ENCODE measurements at regions not wholly inside any gene's neighbourhood (a gene's known extent, or its start where the extent isn't known, plus 50 kb on each side); places are given as distances from the start of the nearest gene placed in this dataset.

GRCh38 chr16:51801635-51802034, 650.6 kb upstream of the SALL1 start:
- Histone ChIP-seq H3K4me3 (ENCODE audit: low read depth, low read length) (no peak overlapping the region), H3K36me3 (ENCODE audit: control insufficient read depth, insufficient read depth, low read length) (no peaks in the 10 kb centered on the region), H3K27me3 (ENCODE audit: control insufficient read depth, insufficient read depth, low read length) (no peaks in the 10 kb centered on the region), H3K9ac (ENCODE audit: low read depth, low read length) (no peak overlapping the region), H3K4me1 (ENCODE audit: control insufficient read depth, insufficient read depth, low read length) (no peaks in the 10 kb centered on the region), H3K9me3 (ENCODE audit: control insufficient read depth, insufficient read depth, low read length) (no peaks in the 10 kb centered on the region)

GRCh38 chr16:51797669-51798259, 646.7 kb upstream of the SALL1 start:
- H3K4me3 ChIP-seq (ENCODE audit: low read depth, low read length) = no peak overlapping the region
- no peaks in the 10 kb centered on the region for H3K9me3 ChIP-seq (ENCODE audit: control insufficient read depth, insufficient read depth, low read length)
- no peak overlapping the region for H3K9ac ChIP-seq (ENCODE audit: low read depth, low read length)
- H3K36me3 ChIP-seq (ENCODE audit: control insufficient read depth, insufficient read depth, low read length) = no peaks in the 10 kb centered on the region
- H3K27me3 ChIP-seq (ENCODE audit: control insufficient read depth, insufficient read depth, low read length) = no peaks in the 10 kb centered on the region
- no peaks in the 10 kb centered on the region for H3K4me1 ChIP-seq (ENCODE audit: control insufficient read depth, insufficient read depth, low read length)

DNA sequence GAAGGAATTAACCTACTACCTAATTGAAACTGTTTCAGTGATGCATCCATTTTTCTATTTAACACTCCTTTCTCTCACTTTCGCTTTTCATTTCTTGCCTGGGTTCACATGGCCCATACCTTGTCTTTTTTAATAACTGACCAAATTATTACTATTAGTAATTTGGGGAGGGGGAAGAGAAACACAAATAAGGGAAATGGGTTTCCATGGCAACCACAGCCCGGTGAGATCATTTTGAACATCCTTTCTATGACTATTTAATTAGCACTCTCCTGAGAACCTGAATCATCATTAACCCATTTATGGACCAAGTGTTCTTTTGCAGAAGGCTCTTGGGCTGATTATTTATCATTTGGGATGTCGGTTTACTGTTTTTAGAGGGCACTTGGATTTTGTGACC, 628.2 kb upstream of the SALL1 start:
- Histone ChIP-seq H3K4me3 (ENCODE audit: low read depth, low read length) (no peak overlapping the region), H3K27me3 (ENCODE audit: control insufficient read depth, insufficient read depth, low read length) (no peaks in the 10 kb centered on the region), H3K9ac (ENCODE audit: low read depth, low read length) (no peak overlapping the region), H3K9me3 (ENCODE audit: control insufficient read depth, insufficient read depth, low read length) (no peaks in the 10 kb centered on the region), H3K4me1 (ENCODE audit: control insufficient read depth, insufficient read depth, low read length) (no peaks in the 10 kb centered on the region), H3K36me3 (ENCODE audit: control insufficient read depth, insufficient read depth, low read length) (no peaks in the 10 kb centered on the region)

DNA sequence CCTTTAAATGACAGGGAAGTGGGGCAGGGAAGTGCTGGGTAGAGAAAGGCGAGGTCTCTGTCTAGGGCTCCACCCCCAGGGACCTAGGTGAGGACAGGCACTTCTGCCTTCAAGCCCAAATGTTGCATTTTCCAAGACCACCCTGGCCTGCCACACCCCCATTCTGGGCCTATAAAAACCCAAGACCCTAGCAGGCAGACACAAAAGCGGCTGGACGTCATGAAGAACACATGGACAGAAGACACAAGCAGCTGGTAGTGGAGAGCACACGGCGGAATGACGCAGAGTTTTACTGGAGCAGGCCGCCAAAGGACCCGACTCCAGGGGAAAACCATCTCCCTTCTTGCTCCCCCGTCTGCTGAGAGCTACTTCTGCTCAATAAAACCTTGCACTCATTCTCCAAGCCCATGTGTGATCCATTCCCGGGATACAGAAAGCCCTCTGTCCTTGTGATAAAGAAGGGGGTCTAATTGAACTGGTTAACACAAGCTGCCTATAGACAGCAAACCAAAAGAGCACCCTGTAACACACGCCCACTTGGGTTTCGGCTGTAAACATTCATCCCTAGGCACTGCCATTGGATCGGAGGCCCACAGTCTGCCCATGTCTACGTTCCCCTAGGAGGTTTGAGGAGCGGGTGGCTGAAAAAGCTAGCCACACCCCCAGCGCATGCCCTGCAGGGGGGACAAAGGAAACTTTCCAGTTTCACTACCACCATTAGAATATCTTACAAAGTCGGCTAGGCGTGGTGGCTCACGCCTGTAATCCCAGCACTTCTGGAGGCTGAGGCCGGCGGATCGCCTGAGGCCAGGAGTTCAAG, 622.2 kb upstream of the SALL1 start:
- Histone ChIP-seq H3K27me3 (ENCODE audit: control insufficient read depth, insufficient read depth, low read length) (no peaks in the 10 kb centered on the region), H3K9me3 (ENCODE audit: control insufficient read depth, insufficient read depth, low read length) (no peaks in the 10 kb centered on the region), H3K4me1 (ENCODE audit: control insufficient read depth, insufficient read depth, low read length) (no peaks in the 10 kb centered on the region), H3K4me3 (ENCODE audit: low read depth, low read length) (peak overlapping the region; percentile 52), H3K36me3 (ENCODE audit: control insufficient read depth, insufficient read depth, low read length) (no peaks in the 10 kb centered on the region), H3K9ac (ENCODE audit: low read depth, low read length) (no peak overlapping the region)

- Histone ChIP-seq H3K4me1 (ENCODE audit: control insufficient read depth, insufficient read depth, low read length) (peaks cover 10% of the 10 kb centered on the region), H3K9ac (ENCODE audit: low read depth, low read length) (no peak overlapping the region), H3K27me3 (ENCODE audit: control insufficient read depth, insufficient read depth, low read length) (peaks cover 14% of the 10 kb centered on the region), H3K4me3 (ENCODE audit: low read depth, low read length) (no peak overlapping the region), H3K36me3 (ENCODE audit: control insufficient read depth, insufficient read depth, low read length) (no peaks in the 10 kb centered on the region), H3K9me3 (ENCODE audit: control insufficient read depth, insufficient read depth, low read length) (no peaks in the 10 kb centered on the region)
Observed at GRCh38 chr16:51766739-51767138, 615.7 kb upstream of the SALL1 start.

GRCh38 chr16:51763072-51763661, 612.1 kb upstream of the SALL1 start:
- Histone ChIP-seq H3K9ac (ENCODE audit: low read depth, low read length) (no peak overlapping the region), H3K9me3 (ENCODE audit: control insufficient read depth, insufficient read depth, low read length) (no peaks in the 10 kb centered on the region), H3K4me1 (ENCODE audit: control insufficient read depth, insufficient read depth, low read length) (peaks cover 18% of the 10 kb centered on the region), H3K27me3 (ENCODE audit: control insufficient read depth, insufficient read depth, low read length) (peaks cover 14% of the 10 kb centered on the region), H3K36me3 (ENCODE audit: control insufficient read depth, insufficient read depth, low read length) (no peaks in the 10 kb centered on the region), H3K4me3 (ENCODE audit: low read depth, low read length) (no peak overlapping the region)

DNA sequence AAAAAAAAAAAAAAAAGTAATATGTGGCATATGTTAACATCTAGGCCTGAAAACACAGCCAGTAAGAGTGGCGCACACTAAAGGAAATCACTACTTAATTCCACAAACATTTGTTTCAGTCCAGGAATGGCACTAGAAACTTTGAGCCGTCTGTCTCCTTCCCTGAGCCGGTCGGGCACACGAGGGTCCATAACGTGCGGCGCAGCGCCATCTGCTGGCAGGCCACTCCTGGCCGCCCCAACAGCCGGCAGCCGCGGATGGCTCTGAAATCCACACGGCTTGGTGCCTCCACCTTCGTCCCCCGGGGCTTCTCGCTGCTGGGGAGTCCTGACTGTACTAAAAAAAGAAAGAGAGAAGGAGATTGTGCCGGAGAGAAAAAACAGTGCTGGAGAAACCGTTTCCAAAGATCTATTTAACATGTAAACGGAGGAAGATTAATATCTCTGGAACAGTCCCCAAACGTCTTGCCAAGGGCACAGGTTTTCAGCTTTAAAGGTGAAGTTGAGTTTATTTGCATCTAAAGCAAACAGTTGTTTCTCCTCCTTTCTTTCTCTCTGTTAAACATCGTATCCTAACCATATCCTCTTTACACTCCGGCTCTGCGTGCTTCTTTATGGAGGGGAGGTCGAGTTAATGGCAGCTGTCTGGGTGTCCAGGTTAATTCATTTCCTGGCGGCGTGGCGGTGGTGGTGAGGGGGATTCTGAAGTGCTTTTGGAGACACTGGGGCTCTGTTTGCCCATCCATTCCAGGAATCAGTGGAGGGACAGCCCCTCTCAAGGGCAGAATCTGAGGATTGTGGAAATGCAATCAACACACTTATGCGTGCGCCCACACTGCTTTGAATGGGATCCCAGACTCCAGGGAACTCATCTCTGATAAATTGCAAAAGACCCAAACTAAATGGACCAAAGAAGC, 611.3 kb upstream of the SALL1 start:
- H3K27me3 ChIP-seq (ENCODE audit: control insufficient read depth, insufficient read depth, low read length) = peaks cover 11% of the 10 kb centered on the region
- no peaks in the 10 kb centered on the region for H3K9me3 ChIP-seq (ENCODE audit: control insufficient read depth, insufficient read depth, low read length)
- no peak overlapping the region for H3K9ac ChIP-seq (ENCODE audit: low read depth, low read length)
- H3K4me1 ChIP-seq (ENCODE audit: control insufficient read depth, insufficient read depth, low read length) = peaks cover 18% of the 10 kb centered on the region
- H3K36me3 ChIP-seq (ENCODE audit: control insufficient read depth, insufficient read depth, low read length) = no peaks in the 10 kb centered on the region
- H3K4me3 ChIP-seq (ENCODE audit: low read depth, low read length) = peak overlapping the region; percentile 27

DNA sequence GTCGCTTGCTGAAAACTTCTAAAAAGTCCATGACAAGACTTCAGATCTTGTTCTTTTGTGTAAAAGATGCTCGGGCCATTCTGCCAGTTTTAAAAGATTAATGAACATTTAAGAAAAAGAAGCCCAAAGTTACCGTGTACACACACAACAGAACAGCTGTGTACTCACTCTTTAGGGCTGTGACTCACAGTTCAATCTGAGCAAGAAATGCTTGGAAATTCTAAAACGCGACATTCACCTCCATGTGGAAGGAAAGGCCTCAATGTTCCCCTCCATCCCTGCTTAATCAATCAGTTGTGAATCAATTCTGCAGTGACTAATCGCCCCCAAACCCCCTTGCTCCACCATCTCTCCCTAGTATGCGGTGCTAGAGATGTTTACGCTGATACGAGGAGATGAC, 609.9 kb upstream of the SALL1 start:
- Histone ChIP-seq H3K4me3 (ENCODE audit: low read depth, low read length) (no peak overlapping the region), H3K27me3 (ENCODE audit: control insufficient read depth, insufficient read depth, low read length) (peaks cover 11% of the 10 kb centered on the region), H3K9ac (ENCODE audit: low read depth, low read length) (no peak overlapping the region)

GRCh38 chr16:51759999-51760398, 608.9 kb upstream of the SALL1 start:
- Histone ChIP-seq H3K36me3 (ENCODE audit: control insufficient read depth, insufficient read depth, low read length) (no peaks in the 10 kb centered on the region), H3K9me3 (ENCODE audit: control insufficient read depth, insufficient read depth, low read length) (no peaks in the 10 kb centered on the region), H3K9ac (ENCODE audit: low read depth, low read length) (no peak overlapping the region), H3K4me1 (ENCODE audit: control insufficient read depth, insufficient read depth, low read length) (peaks cover 22% of the 10 kb centered on the region), H3K27me3 (ENCODE audit: control insufficient read depth, insufficient read depth, low read length) (peaks cover 10% of the 10 kb centered on the region), H3K4me3 (ENCODE audit: low read depth, low read length) (no peak overlapping the region)

More for the DNA sequence above, 609.9 kb upstream of the SALL1 start:
- Histone ChIP-seq H3K4me1 (ENCODE audit: control insufficient read depth, insufficient read depth, low read length) (peaks cover 18% of the 10 kb centered on the region), H3K36me3 (ENCODE audit: control insufficient read depth, insufficient read depth, low read length) (no peaks in the 10 kb centered on the region), H3K9me3 (ENCODE audit: control insufficient read depth, insufficient read depth, low read length) (no peaks in the 10 kb centered on the region)

GRCh38 chr16:51759329-51759728, 608.3 kb upstream of the SALL1 start:
- Histone ChIP-seq H3K9ac (ENCODE audit: low read depth, low read length) (no peak overlapping the region), H3K27me3 (ENCODE audit: control insufficient read depth, insufficient read depth, low read length) (peaks cover 8% of the 10 kb centered on the region), H3K4me3 (ENCODE audit: low read depth, low read length) (no peak overlapping the region), H3K36me3 (ENCODE audit: control insufficient read depth, insufficient read depth, low read length) (no peaks in the 10 kb centered on the region), H3K4me1 (ENCODE audit: control insufficient read depth, insufficient read depth, low read length) (peaks cover 29% of the 10 kb centered on the region), H3K9me3 (ENCODE audit: control insufficient read depth, insufficient read depth, low read length) (no peaks in the 10 kb centered on the region)

GRCh38 chr16:51757921-51758479, 606.9 kb upstream of the SALL1 start:
- no peaks in the 10 kb centered on the region for H3K36me3 ChIP-seq (ENCODE audit: control insufficient read depth, insufficient read depth, low read length)
- H3K9ac ChIP-seq (ENCODE audit: low read depth, low read length) = no peak overlapping the region
- H3K4me1 ChIP-seq (ENCODE audit: control insufficient read depth, insufficient read depth, low read length) = peaks cover 29% of the 10 kb centered on the region

More at GRCh38 chr16:51757921-51758479, 606.9 kb upstream of the SALL1 start:
- Histone ChIP-seq H3K27me3 (ENCODE audit: control insufficient read depth, insufficient read depth, low read length) (peaks cover 3% of the 10 kb centered on the region), H3K9me3 (ENCODE audit: control insufficient read depth, insufficient read depth, low read length) (no peaks in the 10 kb centered on the region), H3K4me3 (ENCODE audit: low read depth, low read length) (no peak overlapping the region)

Measured in iPS-15b (cell line).